T-cell (primary cell): ENCODE measurements at regions not wholly inside any gene's neighbourhood (a gene's known extent, or its start where the extent isn't known, plus 50 kb on each side); places are given as distances from the start of the nearest gene placed in this dataset.

Source experiments
- ATAC-seq, 4 experiments: fragments of 200-7000 bp in 3 of 4; fragments of 150-1000 bp in 1 of 4; cut with Tn5 transposase; replicated peaks in 1 of 4; 1 replicate in 3 of 4; 2 replicates in 1 of 4; pipeline ENCODE4 v1.10.0; 2021; ENCODE audit warnings: moderate library complexity in 3 of 4, mild to moderate bottlenecking in 2 of 4, moderate number of reproducible peaks in 1 of 4
- CTCF ChIA-PET, 2 donors: fragments of 300-600 bp; sonication (Branson Sonifier 250); formaldehyde crosslinking; loops; one replicate each; lab custom pipeline; 2022; ENCODE audit warnings: antibody characterized with exemption in 2 of 2; lab: Charles Lee
- POLR2A ChIA-PET, 2 donors: fragments of 300-600 bp; sonication (Branson Sonifier 250); formaldehyde crosslinking; loops; one replicate each; lab custom pipeline; 2022; ENCODE audit warnings: antibody characterized with exemption in 2 of 2; lab: Charles Lee
- DNase-seq, 35 experiments: peaks; one replicate each; pipeline versions ENCODE4 v3.0.0 to v3.0.0-alpha.2; 2013 to 2023
- H3K27ac ChIP-seq: one replicate; pipeline ENCODE4 v1.5.1; 2013; ENCODE audit warnings: low read length
- H3K27me3 ChIP-seq, 2 experiments: replicated peaks in 1 of 2; 1 replicate in 1 of 2; 2 replicates in 1 of 2; pipeline versions ENCODE4 v1.6.1 to v1.7.0; 2013; ENCODE audit warnings: low read length in 1 of 2, mixed read lengths in 1 of 2; ENCODE audit not compliant: control insufficient read depth in 2 of 2, insufficient read depth in 2 of 2; ENCODE audit errors: extremely low read depth in 1 of 2
- H3K36me3 ChIP-seq, 2 donors: 1 replicate in 1 of 2; 2 replicates in 1 of 2; pipeline versions ENCODE4 v1.6.1 to v1.7.0; 2013; ENCODE audit warnings: low read length in 1 of 2; ENCODE audit not compliant: control insufficient read depth in 2 of 2, insufficient read depth in 1 of 2; ENCODE audit errors: extremely low read depth in 1 of 2
- H3K4me1 ChIP-seq, 2 experiments: 1 replicate in 1 of 2; 2 replicates in 1 of 2; pipeline versions ENCODE4 v1.6.1 to v1.7.0; 2013; ENCODE audit warnings: low read length in 2 of 2, mixed read lengths in 1 of 2; ENCODE audit not compliant: insufficient read depth in 2 of 2, control insufficient read depth in 1 of 2; ENCODE audit errors: extremely low read depth in 1 of 2
- H3K4me3 ChIP-seq, 2 donors: 1 replicate in 1 of 2; 2 replicates in 1 of 2; pipeline versions ENCODE4 v1.5.1 to v1.7.0; 2013; ENCODE audit warnings: mild to moderate bottlenecking in 2 of 2, low read length in 1 of 2, moderate library complexity in 1 of 2; ENCODE audit not compliant: control insufficient read depth in 1 of 2; ENCODE audit errors: extremely low read depth in 1 of 2
- H3K9me3 ChIP-seq: 2 replicates; pipeline ENCODE4 v1.7.0; 2013
- H3K27ac Mint-ChIP-seq, 2 donors: one replicate each; pipeline ENCODE4 v1.8.0; 2020 to 2021; ENCODE audit warnings: mild to moderate bottlenecking in 2 of 2, mixed read lengths in 2 of 2
- H3K27me3 Mint-ChIP-seq, 2 donors: one replicate each; pipeline ENCODE4 v1.8.0; 2021 to 2022; ENCODE audit warnings: mixed read lengths in 2 of 2
- H3K36me3 Mint-ChIP-seq: one replicate; pipeline ENCODE4 v1.8.0; 2021; ENCODE audit warnings: mixed read lengths
- H3K4me1 Mint-ChIP-seq, 3 donors: one replicate each; pipeline ENCODE4 v1.8.0; 2020 to 2022; ENCODE audit warnings: mixed read lengths in 3 of 3, mild to moderate bottlenecking in 1 of 3
- H3K4me3 Mint-ChIP-seq, 3 donors: one replicate each; pipeline ENCODE4 v1.8.0; 2020 to 2022; ENCODE audit warnings: mild to moderate bottlenecking in 3 of 3, mixed read lengths in 3 of 3, moderate library complexity in 3 of 3
- H3K9me3 Mint-ChIP-seq, 3 donors: one replicate each; pipeline ENCODE4 v1.8.0; 2020 to 2022; ENCODE audit warnings: mixed read lengths in 3 of 3
- WGBS: methylation state at CpG from one replicate; pipeline ENCODE4 v1.1.5; 2013; ENCODE audit warnings: missing lambda C conversion rate; ENCODE audit not compliant: insufficient coverage; 5-methylcytosine and 5-hydroxymethylcytosine counted together

GRCh38 chr1:94701796-94702441 is 118.2 kb upstream of the SLC44A3 start:
- no peak for ATAC-seq
- Histone ChIP-seq H3K4me3 (no peak overlapping the region), H3K36me3 (no peaks in the 10 kb centered on the region), H3K27me3 (no peaks in the 10 kb centered on the region), H3K4me1 (no peaks in the 10 kb centered on the region), H3K27ac (no peak overlapping the region), H3K9me3 (no peaks in the 10 kb centered on the region)
- ChIA-PET CTCF (no interaction called here), POLR2A (no interaction called here)
- Mint-ChIP-seq H3K4me3 (no peak overlapping the region), H3K27ac (no peak overlapping the region), H3K4me1 (no peaks in the 10 kb centered on the region), H3K27me3 (peaks cover 0 to under 1% of the 10 kb centered on the region in 2 donors), H3K9me3 (no peaks in the 10 kb centered on the region), H3K36me3 (no peaks in the 10 kb centered on the region)
- WGBS, result 25% methylated on average over 2 of the region's 2 CpGs
- no peak for DNase-seq

- Mint-ChIP-seq H3K27ac (no peak overlapping the region), H3K9me3 (no peaks in the 10 kb centered on the region), H3K27me3 (peaks cover 4 to 11% of the 10 kb centered on the region in 2 donors), H3K4me1 (peaks cover 0 to 3% (median 0%) of the 10 kb centered on the region in 3 donors), H3K4me3 (no peak overlapping the region), H3K36me3 (no peaks in the 10 kb centered on the region)
- Histone ChIP-seq H3K4me3 (no peak overlapping the region), H3K36me3 (no peaks in the 10 kb centered on the region), H3K27ac (no peak overlapping the region), H3K9me3 (no peaks in the 10 kb centered on the region), H3K27me3 (no peaks in the 10 kb centered on the region), H3K4me1 (peaks cover 0 to 2% of the 10 kb centered on the region in 2 experiments)
- ChIA-PET CTCF (no interaction called here), POLR2A (no interaction called here)
- 80% methylated on average over 2 of the region's 3 CpGs for WGBS
- DNase-seq (no peak), ATAC-seq (no peak)
Observed at GRCh38 chr1:94698759-94699502, 121.2 kb upstream of the SLC44A3 start.

- CTCF ChIA-PET, result no interaction called here
Observed at GRCh38 chr1:94698356-94698755, 121.8 kb upstream of the SLC44A3 start.

GRCh38 chr1:94697839-94698238 is 122.3 kb upstream of the SLC44A3 start:
- Mint-ChIP-seq H3K36me3 (no peaks in the 10 kb centered on the region), H3K9me3 (no peaks in the 10 kb centered on the region), H3K27me3 (peaks cover 12 to 16% of the 10 kb centered on the region in 2 donors), H3K4me3 (no peak overlapping the region), H3K27ac (no peak overlapping the region), H3K4me1 (peaks cover 0 to 3% (median 0%) of the 10 kb centered on the region in 3 donors)
- no CpG with 5 or more reads among the region's 5 CpGs for WGBS
- Histone ChIP-seq H3K4me3 (no peak overlapping the region), H3K36me3 (no peaks in the 10 kb centered on the region), H3K27ac (no peak overlapping the region), H3K4me1 (peaks cover 0 to 2% of the 10 kb centered on the region in 2 experiments), H3K27me3 (peaks cover 3% of the 10 kb centered on the region in 2 experiments), H3K9me3 (no peaks in the 10 kb centered on the region)
- POLR2A ChIA-PET, result no interaction called here
- DNase-seq, result no peak
- ATAC-seq, result no peak
- CTCF ChIA-PET, result no interaction called here

More at GRCh38 chr1:94698356-94698755, 121.8 kb upstream of the SLC44A3 start:
- no peaks in the 10 kb centered on the region for H3K9me3 Mint-ChIP-seq
- H3K4me1 ChIP-seq, result peaks cover 0 to 2% of the 10 kb centered on the region in 2 experiments
- ATAC-seq (no peak), DNase-seq (no peak)
- H3K27ac Mint-ChIP-seq, result no peak overlapping the region
- H3K4me1 Mint-ChIP-seq, result peaks cover 0 to 3% (median 0%) of the 10 kb centered on the region in 3 donors
- no peak overlapping the region for H3K4me3 Mint-ChIP-seq
- no peaks in the 10 kb centered on the region for H3K36me3 Mint-ChIP-seq
- no peak overlapping the region for H3K4me3 ChIP-seq
- H3K27ac ChIP-seq, result no peak overlapping the region
- H3K9me3 ChIP-seq, result no peaks in the 10 kb centered on the region
- no peaks in the 10 kb centered on the region for H3K36me3 ChIP-seq
- H3K27me3 ChIP-seq, result peaks cover 0 to 1% of the 10 kb centered on the region in 2 experiments
- POLR2A ChIA-PET, result no interaction called here
- peaks cover 9 to 14% of the 10 kb centered on the region in 2 donors for H3K27me3 Mint-ChIP-seq
- no CpG with 5 or more reads among the region's 2 CpGs for WGBS

GRCh38 chr1:94694226-94694915 is 125.8 kb upstream of the SLC44A3 start:
- Mint-ChIP-seq H3K4me3 (no peak overlapping the region), H3K27me3 (peaks cover 16 to 18% of the 10 kb centered on the region in 2 donors), H3K36me3 (no peaks in the 10 kb centered on the region), H3K9me3 (no peaks in the 10 kb centered on the region), H3K27ac (no peak overlapping the region), H3K4me1 (peaks cover 0 to 3% (median 0%) of the 10 kb centered on the region in 3 donors)
- Histone ChIP-seq H3K27ac (no peak overlapping the region), H3K9me3 (no peaks in the 10 kb centered on the region), H3K36me3 (no peaks in the 10 kb centered on the region), H3K4me1 (peaks cover 0 to 2% of the 10 kb centered on the region in 2 experiments), H3K27me3 (peaks cover 3% of the 10 kb centered on the region in 2 experiments), H3K4me3 (no peak overlapping the region)
- ChIA-PET POLR2A (no interaction called here), CTCF (no interaction called here)
- DNase-seq, result no peak
- no peak for ATAC-seq
- WGBS, result 38% methylated on average over 2 of the region's 4 CpGs

- H3K36me3 Mint-ChIP-seq, result no peaks in the 10 kb centered on the region
- CTCF ChIA-PET, result interaction anchor here in 1 of 2 donors (0.5 kb wide), 1 partner anchor 11 kb away, joined by 4 read pairs; no protein-coding TSS in a partner anchor
Observed at GRCh38 chr1:94693435-94693834, 126.7 kb upstream of the SLC44A3 start.

More at GRCh38 chr1:94693435-94693834, 126.7 kb upstream of the SLC44A3 start:
- POLR2A ChIA-PET, result no interaction called here
- H3K9me3 ChIP-seq, result no peaks in the 10 kb centered on the region
- no peak overlapping the region for H3K27ac ChIP-seq
- H3K27me3 Mint-ChIP-seq, result peaks cover 18% of the 10 kb centered on the region in 2 donors
- DNase-seq, result no peak
- H3K27me3 ChIP-seq, result peaks cover 3% of the 10 kb centered on the region in 2 experiments
- H3K36me3 ChIP-seq, result no peaks in the 10 kb centered on the region
- no peaks in the 10 kb centered on the region for H3K9me3 Mint-ChIP-seq
- ATAC-seq, result no peak
- H3K4me1 ChIP-seq, result peaks cover 0 to 2% of the 10 kb centered on the region in 2 experiments
- H3K27ac Mint-ChIP-seq, result no peak overlapping the region
- H3K4me3 Mint-ChIP-seq, result no peak overlapping the region
- peaks cover 0 to 3% (median 0%) of the 10 kb centered on the region in 3 donors for H3K4me1 Mint-ChIP-seq
- WGBS, result no CpG with 5 or more reads among the region's 1 CpG
- no peak overlapping the region for H3K4me3 ChIP-seq
